MG63 (cell line): ENCODE measurements at regions not wholly inside any gene's neighbourhood (a gene's known extent, or its start where the extent isn't known, plus 50 kb on each side); places are given as distances from the start of the nearest gene placed in this dataset.

Experiments
- DNase-seq: peaks from one replicate; pipeline ENCODE4 v3.0.0-alpha.2; 2020
- H3K27me3 ChIP-seq: fragments of 250-450 bp; sonication (Bioruptor Pico); 2 replicates; pipeline ENCODE4 v1.5.1; 2020; ENCODE audit warnings: mild to moderate bottlenecking, moderate library complexity
- H3K36me3 ChIP-seq: fragments of 250-450 bp; sonication (Bioruptor Pico); 2 replicates; pipeline ENCODE4 v1.5.1; 2020; ENCODE audit warnings: mild to moderate bottlenecking, moderate library complexity
- H3K4me3 ChIP-seq: fragments of 250-450 bp; sonication (Bioruptor Pico); 2 replicates; pipeline ENCODE4 v1.5.1; 2020; ENCODE audit warnings: mild to moderate bottlenecking, moderate library complexity
- H3K9me3 ChIP-seq: fragments of 250-450 bp; sonication (Bioruptor Pico); 2 replicates; pipeline ENCODE4 v1.5.1; 2020; ENCODE audit warnings: mild to moderate bottlenecking, moderate library complexity

DNA sequence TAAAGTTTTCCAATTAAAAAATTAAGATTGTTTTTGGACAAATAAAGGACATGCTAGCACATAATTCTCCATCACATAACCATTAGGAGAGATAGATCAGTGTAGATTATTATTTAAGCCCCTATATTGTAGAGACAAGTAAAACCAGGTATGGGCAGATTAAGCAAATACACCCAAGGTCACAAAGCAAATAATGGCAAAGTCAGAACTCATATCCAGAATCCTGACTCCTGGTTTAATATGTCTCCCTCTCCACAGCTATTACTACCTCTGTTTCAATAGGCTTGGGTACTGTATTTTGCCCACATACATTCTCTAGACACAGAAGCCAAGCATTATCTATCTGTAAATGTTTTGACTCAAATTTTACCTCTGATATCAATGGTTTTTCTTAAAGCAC, 282.3 kb downstream of the EPHA4 start:
- Histone ChIP-seq H3K9me3 (no peaks in the 10 kb centered on the region), H3K36me3 (no peaks in the 10 kb centered on the region), H3K27me3 (no peaks in the 10 kb centered on the region), H3K4me3 (no peak overlapping the region)
- no peak for DNase-seq

DNA sequence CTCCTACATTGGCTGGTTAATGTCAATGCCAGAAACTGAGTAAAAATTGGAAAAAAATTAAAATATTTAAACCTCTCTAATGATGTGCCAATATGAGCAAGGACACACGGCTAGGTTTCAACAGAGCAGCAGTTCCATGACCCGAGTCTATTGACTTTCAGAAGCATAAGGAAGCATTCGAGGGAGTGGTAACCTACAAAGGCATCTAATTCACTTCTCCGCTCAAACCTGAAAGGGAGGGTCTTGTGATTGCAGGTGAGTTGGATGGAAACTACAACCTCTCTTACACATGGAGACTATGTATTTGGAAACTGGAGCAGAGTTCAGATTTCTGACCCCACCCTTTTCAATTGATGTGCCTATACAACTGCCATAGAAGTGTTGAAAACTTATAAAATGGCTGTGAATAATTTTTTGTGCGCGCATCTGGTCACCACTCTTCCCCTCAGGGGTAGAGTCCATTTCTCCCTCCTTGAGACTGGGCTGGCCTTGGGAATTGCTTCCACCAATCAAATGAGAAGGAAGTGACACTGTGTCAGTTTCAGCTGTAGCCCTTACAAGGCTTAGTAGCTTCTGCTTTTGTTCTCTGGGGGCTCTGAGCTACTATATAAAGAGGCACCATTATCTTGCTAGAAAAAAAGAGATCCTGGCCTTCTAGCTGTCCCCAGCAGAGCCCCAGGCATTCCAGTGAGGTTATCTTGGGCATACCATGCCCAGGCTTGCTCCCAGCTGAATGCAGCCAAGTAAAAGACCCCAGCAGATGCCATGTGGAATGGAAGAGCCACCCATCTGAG, 278.0 kb downstream of the EPHA4 start:
- Histone ChIP-seq H3K4me3 (no peak overlapping the region), H3K9me3 (no peaks in the 10 kb centered on the region), H3K36me3 (no peaks in the 10 kb centered on the region), H3K27me3 (no peaks in the 10 kb centered on the region)
- DNase-seq = no peak

DNA sequence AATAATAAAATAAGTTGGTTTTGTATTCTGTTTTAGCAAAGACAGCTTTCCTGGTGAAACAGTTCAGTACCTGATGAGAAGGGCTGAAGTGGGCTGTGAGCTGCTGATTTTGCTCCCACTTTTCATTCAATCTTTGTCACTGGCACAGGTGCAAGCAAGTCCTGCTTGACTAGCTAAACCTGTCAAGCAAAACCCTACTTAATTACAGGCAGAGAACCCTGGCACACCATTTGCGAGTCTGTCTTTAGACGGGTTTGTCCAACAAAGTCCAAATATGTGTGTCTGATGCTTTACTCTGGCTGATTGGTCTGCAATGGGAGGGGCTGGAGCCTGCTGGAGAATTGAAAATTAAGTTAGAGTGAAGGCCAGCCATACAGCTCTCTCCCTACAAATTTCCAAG, 267.2 kb downstream of the EPHA4 start:
- DNase-seq = no peak
- H3K36me3 ChIP-seq = no peaks in the 10 kb centered on the region
- no peaks in the 10 kb centered on the region for H3K9me3 ChIP-seq
- no peaks in the 10 kb centered on the region; the same call in 1 of the 2 replicates for H3K27me3 ChIP-seq
- H3K4me3 ChIP-seq = no peak overlapping the region

DNA sequence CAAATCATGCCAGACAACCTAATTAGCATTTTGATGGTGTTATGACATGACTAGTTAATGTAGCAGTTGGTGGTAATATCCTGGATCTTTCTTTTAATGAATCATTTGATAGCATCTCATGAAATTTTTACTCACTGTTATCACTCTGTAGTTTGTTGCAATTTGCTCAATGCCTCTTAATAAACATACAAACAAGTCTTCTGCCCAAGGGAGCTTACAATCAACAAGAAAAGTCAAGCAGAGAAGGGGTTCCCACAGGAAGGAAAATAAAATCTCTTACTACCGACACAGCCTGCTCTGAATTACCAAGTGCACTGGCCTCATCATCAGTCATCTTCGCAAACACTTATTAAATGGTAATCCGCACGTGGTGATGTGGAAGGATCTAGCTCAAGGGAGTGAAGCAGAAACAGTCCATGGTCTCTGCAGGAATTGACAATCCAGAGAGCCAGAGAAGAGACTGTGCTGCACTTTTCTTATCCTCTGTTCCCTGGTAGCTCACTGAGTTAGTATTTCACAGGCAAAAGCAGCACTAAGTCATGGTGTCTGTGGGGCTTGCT, 263.5 kb downstream of the EPHA4 start:
- Histone ChIP-seq H3K4me3 (no peak overlapping the region), H3K9me3 (no peaks in the 10 kb centered on the region), H3K36me3 (no peaks in the 10 kb centered on the region), H3K27me3 (no peaks in the 10 kb centered on the region; the same call in 1 of the 2 replicates)
- no peak for DNase-seq

DNA sequence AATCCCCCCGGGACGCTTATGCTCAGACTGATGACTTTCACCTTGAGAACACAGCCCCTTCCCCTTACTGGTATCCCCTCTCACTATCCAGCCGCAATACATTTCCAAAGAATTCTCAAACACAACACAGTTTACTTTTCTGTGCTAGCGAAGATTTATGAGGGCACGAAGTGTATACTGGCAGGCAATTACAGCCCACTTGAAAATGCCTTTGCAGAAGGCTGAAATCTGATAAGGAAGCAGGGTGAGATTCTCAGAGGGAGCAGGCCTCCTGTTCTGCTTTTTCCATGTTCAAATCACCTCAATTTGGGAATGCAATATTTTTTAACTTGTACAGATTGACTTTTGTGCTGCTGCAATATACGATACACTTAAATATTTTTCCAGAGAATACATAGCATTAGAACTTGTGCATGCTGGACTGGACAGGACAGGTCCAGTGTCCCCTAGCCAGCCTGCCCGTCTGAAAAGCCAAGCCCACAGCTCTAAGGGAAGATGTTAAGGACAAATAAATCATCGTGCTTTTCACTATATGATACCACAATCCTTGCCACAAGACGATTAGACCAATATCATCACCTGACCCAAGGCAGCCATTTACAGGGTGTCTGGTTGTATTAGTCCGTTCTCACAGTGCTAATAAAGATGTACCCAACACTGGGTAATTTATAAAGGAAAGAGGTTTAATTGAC, 262.1 kb downstream of the EPHA4 start:
- no peaks in the 10 kb centered on the region for H3K27me3 ChIP-seq
- no peak overlapping the region for H3K4me3 ChIP-seq
- no peaks in the 10 kb centered on the region for H3K36me3 ChIP-seq
- H3K9me3 ChIP-seq = no peaks in the 10 kb centered on the region
- no peak for DNase-seq

DNA sequence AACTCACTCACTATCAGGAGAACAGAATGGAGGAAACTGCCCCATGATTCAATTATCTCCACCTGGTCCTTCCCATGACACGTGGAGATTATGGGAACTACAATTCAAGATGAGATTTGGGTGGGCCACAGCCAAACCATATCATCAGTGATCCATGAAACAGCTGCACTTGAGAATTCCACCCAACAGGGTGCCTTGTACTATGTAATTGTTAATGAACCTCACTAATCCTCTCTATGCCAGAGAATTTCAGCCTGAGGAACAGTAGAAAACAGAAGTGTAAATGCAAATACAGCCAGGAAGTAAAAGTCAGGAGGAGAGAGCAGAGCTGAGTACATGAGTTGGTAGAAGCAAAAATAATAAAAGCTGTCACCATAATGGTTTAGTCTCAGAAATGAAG, 261.4 kb downstream of the EPHA4 start:
- no peak for DNase-seq
- Histone ChIP-seq H3K4me3 (no peak overlapping the region), H3K27me3 (no peaks in the 10 kb centered on the region), H3K9me3 (no peaks in the 10 kb centered on the region), H3K36me3 (no peaks in the 10 kb centered on the region)

DNA sequence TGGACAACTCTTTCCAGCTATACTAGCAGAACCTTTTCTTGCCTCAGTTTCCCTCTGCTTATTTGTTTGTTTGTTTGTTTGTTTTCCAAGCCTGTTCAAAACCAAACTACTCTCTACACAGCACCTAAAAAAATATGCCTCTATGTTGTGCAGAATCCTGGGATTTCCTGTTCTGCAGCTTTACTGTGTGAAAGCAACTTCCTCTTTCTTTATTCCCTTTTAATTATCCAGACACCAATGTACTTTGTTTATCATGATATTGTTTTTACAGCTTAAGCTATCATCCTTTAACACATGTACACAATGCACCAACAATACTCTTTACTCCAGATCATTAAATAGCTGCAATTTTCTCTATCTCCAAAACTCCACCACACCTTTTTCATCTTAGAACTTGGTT, 259.5 kb downstream of the EPHA4 start:
- no peak for DNase-seq
- Histone ChIP-seq H3K9me3 (no peaks in the 10 kb centered on the region), H3K27me3 (no peaks in the 10 kb centered on the region), H3K36me3 (no peaks in the 10 kb centered on the region), H3K4me3 (no peak overlapping the region)

DNA sequence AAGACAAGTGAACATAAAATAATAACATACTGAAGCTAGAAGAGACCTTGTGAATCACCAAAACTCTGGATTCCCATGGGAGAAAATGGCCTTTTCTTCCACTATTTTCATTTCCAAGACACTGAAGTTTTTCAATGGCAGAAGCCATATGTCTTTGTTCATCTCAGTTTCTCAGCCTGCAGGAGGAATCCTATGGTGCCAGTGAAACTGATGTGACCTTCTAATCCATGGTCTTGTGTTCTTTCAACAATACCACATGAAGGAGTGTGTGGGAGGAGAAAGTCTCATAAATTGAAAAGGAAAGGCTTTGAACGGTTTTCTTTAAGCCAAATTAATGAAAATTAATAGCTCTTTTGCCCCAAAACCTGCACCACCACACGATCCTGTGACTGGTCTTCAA, 257.3 kb downstream of the EPHA4 start:
- H3K9me3 ChIP-seq = no peaks in the 10 kb centered on the region
- no peak overlapping the region for H3K4me3 ChIP-seq
- H3K27me3 ChIP-seq = no peaks in the 10 kb centered on the region
- no peak for DNase-seq
- H3K36me3 ChIP-seq = no peaks in the 10 kb centered on the region

DNA sequence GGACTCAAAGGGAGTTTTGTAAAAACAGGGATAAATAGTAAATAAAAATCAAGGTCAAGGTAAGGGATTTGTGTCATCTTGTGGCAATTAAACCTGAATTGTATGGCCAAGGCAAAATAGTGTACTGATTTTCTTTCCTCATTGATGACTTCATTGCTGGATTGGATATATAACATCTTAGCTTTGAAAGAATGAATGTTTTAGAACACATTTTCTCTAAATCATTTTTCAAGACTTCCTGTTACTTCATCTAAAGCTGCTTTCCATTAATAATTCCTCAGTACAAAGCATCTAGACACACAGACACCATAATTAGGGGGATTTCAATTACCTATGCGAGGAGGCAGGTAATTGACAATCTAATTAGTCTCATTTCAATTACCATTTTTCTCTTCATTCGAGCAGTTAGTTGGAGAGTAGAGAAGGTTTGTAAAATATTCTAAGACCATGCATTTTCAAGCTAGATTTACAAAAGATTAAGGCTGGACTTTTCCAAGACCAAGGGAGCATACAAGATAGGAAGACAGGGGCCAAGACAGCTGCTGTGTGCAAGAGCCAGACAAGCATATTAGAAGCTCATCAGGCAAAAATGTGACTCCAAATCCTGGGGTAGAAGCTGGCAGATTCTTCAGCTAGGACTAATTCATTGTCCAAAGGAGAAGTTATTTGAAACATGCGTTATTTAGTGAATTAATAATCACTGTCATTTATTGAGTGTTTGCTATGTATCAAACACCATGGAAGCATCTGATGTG, 253.6 kb downstream of the EPHA4 start:
- no peak overlapping the region for H3K4me3 ChIP-seq
- H3K9me3 ChIP-seq = no peaks in the 10 kb centered on the region
- DNase-seq = no peak
- no peaks in the 10 kb centered on the region for H3K36me3 ChIP-seq
- H3K27me3 ChIP-seq = no peaks in the 10 kb centered on the region

DNA sequence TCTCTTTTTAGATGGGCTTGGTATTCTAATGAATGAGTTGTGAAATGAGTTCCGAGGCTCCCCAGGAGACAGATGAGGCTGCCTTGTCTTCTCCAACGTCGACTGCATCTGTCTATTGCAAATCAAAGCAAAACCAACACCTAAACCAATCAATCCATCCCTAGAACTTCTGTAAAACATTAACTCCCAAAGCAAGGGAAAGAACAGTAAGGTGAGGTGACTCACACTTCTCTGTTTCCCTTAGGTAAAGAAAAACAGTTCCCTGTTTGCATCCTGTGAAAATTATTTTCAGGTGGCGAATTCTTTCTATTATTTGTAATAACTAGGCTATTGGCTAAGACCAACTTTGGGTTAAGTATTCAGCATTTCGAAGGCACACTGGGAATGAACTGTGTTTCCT, 249.4 kb downstream of the EPHA4 start:
- Histone ChIP-seq H3K36me3 (no peaks in the 10 kb centered on the region), H3K9me3 (no peaks in the 10 kb centered on the region), H3K4me3 (no peak overlapping the region), H3K27me3 (no peaks in the 10 kb centered on the region)
- no peak for DNase-seq

DNA sequence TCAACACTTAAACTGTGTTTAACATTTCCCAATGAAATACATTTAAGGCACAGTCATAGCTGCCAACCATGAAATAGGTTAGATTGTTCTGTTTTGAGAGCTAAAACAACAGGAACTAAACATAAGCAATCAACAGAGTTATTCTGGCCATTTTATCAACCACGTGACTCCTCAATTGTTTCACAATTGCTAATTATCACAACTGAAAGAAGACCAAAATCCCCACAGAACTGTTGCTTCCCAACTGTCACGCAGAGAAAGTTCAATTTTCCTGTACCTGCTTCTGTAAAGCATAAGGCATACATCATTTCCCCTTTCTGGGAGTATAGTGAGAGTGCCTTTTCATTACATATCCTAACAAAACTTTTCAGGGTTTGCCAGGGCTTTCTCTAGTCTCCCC, 248.6 kb downstream of the EPHA4 start:
- H3K36me3 ChIP-seq = no peaks in the 10 kb centered on the region
- H3K27me3 ChIP-seq = no peaks in the 10 kb centered on the region
- DNase-seq = no peak
- no peak overlapping the region for H3K4me3 ChIP-seq
- no peaks in the 10 kb centered on the region for H3K9me3 ChIP-seq

DNA sequence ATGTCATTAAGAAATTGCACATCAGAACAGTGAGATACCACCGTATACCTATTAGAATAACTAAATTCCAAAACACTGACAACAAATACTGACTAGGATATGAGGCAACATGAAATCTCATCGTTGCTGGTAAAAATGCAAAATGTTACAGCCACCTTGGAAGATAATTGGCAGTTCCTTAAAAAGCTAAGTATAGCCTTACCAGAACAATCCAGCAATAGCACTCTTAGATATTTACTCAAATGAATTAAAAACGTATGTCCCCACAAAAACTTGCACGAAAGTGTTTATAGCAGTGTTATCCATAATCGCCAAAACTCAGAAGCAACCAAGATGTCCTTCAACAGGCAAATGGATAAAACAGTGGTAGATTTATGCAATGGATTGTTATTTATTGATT, 241.7 kb downstream of the EPHA4 start:
- Histone ChIP-seq H3K4me3 (no peak overlapping the region), H3K27me3 (no peaks in the 10 kb centered on the region), H3K36me3 (no peaks in the 10 kb centered on the region), H3K9me3 (peaks cover 2% of the 10 kb centered on the region; the same call in 1 of the 2 replicates)
- no peak for DNase-seq

DNA sequence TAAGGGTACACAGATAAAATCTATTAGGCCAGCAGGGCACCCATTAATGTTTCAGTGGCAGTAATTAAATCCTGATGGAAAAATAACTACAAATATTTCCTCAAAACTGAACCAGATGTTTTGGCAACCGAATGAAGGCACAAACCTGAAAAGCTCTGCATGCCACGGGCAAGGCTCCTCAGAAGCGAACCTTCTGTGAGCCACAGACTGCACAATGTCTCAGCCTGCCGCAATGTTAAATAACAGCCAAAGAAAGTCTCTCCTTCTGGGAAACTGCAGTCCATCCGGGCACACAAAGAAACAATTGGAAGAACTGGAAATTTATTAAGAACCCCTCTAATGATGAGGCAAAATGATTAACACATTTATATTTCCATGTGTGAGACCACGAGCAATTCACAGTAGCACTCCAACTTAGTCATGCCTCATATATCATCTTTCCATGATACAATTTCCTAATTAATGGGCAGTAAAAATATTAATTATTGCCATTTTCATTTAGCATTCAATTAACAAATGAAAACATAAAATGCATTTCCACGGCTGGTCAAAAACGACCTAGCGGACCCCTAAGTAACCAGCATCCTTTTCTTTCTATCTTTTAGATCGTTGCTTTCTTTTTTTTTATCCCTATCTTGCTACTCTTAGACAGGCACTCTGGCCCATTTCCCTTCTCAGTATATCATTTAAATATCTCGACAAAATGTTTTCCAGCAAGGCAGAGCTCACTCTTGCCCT, 237.5 kb downstream of the EPHA4 start:
- Histone ChIP-seq H3K9me3 (peaks cover 2% of the 10 kb centered on the region; the same call in 1 of the 2 replicates), H3K36me3 (no peaks in the 10 kb centered on the region), H3K27me3 (no peaks in the 10 kb centered on the region), H3K4me3 (no peak overlapping the region)
- DNase-seq = no peak

DNA sequence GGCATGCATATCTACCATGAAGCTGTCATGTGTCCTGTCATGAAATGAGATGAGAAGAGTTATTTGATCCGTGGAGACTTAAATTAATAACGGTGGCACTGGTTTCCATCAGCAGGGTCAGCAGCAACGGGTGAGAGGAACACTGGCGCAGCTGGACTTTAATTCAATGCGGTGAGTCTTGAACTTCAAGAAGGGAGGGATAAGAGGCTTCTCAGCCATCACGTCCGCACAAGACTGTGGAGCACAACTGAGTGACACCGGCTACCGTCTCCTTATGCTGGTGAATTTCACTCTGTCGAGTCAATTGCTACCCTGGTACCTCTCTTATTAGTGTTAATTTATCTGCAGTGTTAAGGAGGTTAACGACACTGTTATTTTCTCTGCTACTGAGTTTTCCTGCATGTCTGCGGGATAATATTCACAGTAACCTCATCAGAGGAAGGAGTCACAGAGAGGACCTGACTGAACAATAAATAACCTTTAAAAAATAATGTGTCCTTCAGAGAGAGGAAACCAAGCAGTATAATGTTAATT, 236.8 kb downstream of the EPHA4 start:
- Histone ChIP-seq H3K9me3 (peaks cover 2% of the 10 kb centered on the region; the same call in 1 of the 2 replicates), H3K27me3 (no peaks in the 10 kb centered on the region), H3K36me3 (no peaks in the 10 kb centered on the region), H3K4me3 (no peak overlapping the region)
- DNase-seq = no peak

DNA sequence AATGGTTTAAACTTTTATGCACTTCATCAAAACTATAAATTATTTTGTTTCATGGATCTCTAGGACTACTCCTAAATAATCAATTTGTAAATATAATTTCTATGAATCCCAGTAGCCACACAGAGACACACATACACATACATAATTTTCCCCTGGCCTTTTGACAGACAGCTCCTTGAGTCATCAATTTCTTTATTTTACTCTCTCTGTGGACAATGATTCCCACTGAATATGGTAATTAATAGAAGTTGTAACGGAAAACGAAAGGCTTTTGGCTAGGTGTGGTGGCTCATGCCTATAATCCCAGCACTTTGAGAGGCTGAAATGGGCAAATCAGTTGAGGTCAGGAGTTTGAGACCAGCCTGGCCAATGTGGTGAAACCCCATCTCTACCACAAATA, 235.1 kb downstream of the EPHA4 start:
- Histone ChIP-seq H3K27me3 (no peaks in the 10 kb centered on the region), H3K36me3 (no peaks in the 10 kb centered on the region), H3K9me3 (no peaks in the 10 kb centered on the region), H3K4me3 (no peak overlapping the region)
- no peak for DNase-seq

DNA sequence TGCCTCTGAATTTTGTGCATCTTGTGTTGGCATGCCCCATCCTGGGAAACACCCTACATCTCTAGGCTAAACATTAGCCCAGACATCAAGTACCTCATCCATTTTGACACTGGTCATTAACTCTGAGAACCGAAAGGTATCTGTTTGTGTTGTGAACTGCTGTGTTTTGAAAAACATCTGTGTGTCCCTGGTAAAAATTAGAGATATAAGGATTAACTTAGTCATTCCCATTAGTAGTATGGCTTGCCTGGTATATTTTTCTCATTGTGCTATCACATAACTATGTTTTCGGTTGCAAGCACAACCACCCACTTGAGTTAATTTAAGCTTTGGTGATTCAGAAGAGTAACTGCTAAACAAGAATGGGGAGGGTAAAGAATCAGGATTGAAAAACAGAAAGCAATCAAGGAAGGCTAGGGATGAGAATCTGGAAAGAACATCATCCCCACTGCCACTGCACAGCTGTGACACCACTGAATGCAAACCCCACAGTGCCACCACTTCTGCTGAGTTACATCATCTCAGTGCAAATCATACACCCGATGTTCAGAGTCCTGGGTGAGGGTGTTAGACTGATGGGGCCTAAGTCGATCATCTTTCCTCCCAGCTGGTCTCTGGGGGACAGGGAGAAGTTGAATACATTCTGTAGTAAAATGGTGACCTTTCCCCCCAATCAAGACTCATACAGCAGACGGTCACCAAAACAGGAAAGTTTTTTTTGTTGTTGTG, 234.0 kb downstream of the EPHA4 start:
- H3K36me3 ChIP-seq = no peaks in the 10 kb centered on the region
- H3K4me3 ChIP-seq = no peak overlapping the region
- H3K9me3 ChIP-seq = no peaks in the 10 kb centered on the region
- no peak for DNase-seq
- no peaks in the 10 kb centered on the region for H3K27me3 ChIP-seq
